Bronchial epithelial cell (primary cell): ENCODE measurements at regions not wholly inside any gene's neighbourhood (a gene's known extent, or its start where the extent isn't known, plus 50 kb on each side); places are given as distances from the start of the nearest gene placed in this dataset.

ENCODE experiments used
- DNase-seq: peaks from one replicate; pipeline ENCODE4 v3.0.0-alpha.2; 2010; ENCODE audit warnings: low read depth
- FAIRE-seq: peaks from 2 replicates; lab custom pipeline; 2011; peaks lifted over from hg19 to GRCh38; lab: Jason Lieb, UNC
- H3K27me3 ChIP-seq: 2 replicates; pipeline ENCODE4 v1.5.1; 2011; ENCODE audit warnings: low read length; ENCODE audit not compliant: control insufficient read depth, insufficient read depth
- H3K36me3 ChIP-seq: 2 replicates; pipeline ENCODE4 v1.5.1; 2011; ENCODE audit warnings: low read length; ENCODE audit not compliant: control insufficient read depth, insufficient read depth
- H3K4me3 ChIP-seq: 2 replicates; pipeline ENCODE4 v1.5.1; 2011; ENCODE audit warnings: mild to moderate bottlenecking, low read depth, low read length, control low read depth
- CTCF ChIP-seq: IDR thresholded peaks from 2 replicates; pipeline ENCODE4 v1.5.1; 2011; ENCODE audit warnings: mild to moderate bottlenecking, moderate library complexity, low read length, control low read depth, inconsistent platforms; ENCODE audit not compliant: insufficient read depth, severe bottlenecking

GRCh38 chr12:114945351-114945750, 261.4 kb upstream of the TBX3 start:
- DNase-seq (no peak), FAIRE-seq (no peak)
- H3K36me3 ChIP-seq: no peaks in the 10 kb centered on the region
- no peak overlapping the region for H3K4me3 ChIP-seq
- no peaks in the 10 kb centered on the region for H3K27me3 ChIP-seq
- TF ChIP-seq CTCF: no peak

- no peak overlapping the region for H3K4me3 ChIP-seq
- H3K27me3 ChIP-seq: no peaks in the 10 kb centered on the region
- no peak for FAIRE-seq
- TF ChIP-seq CTCF: no peak
- no peaks in the 10 kb centered on the region for H3K36me3 ChIP-seq
- no peak for DNase-seq
These were observed 260.8 kb upstream of the TBX3 start for GRCh38 chr12:114944736-114945135.

GRCh38 chr12:114943601-114944000, 259.6 kb upstream of the TBX3 start:
- TF ChIP-seq CTCF: no peak
- Histone ChIP-seq H3K36me3 (no peaks in the 10 kb centered on the region), H3K4me3 (no peak overlapping the region), H3K27me3 (no peaks in the 10 kb centered on the region)
- FAIRE-seq (no peak), DNase-seq (no peak)

GRCh38 chr12:114938487-114939210, 254.7 kb upstream of the TBX3 start:
- Histone ChIP-seq H3K4me3 (no peak overlapping the region), H3K36me3 (no peaks in the 10 kb centered on the region), H3K27me3 (no peaks in the 10 kb centered on the region)
- DNase-seq (no peak), FAIRE-seq (no peak)
- TF ChIP-seq CTCF: no peak

- Histone ChIP-seq H3K27me3 (no peaks in the 10 kb centered on the region), H3K36me3 (no peaks in the 10 kb centered on the region), H3K4me3 (no peak overlapping the region)
- TF ChIP-seq CTCF: no peak
- DNase-seq: peak; percentile 17
- FAIRE-seq: peak; percentile 47
These were observed 252.4 kb upstream of the TBX3 start for GRCh38 chr12:114936148-114937079.
